GM12878 (cell line): ENCODE measurements at regions not wholly inside any gene's neighbourhood (a gene's known extent, or its start where the extent isn't known, plus 50 kb on each side); places are given as distances from the start of the nearest gene placed in this dataset.

Experiments used
- ATAC-seq: fragments of 200-7000 bp; cut with Tn5 transposase; 3 replicates; pipeline ENCODE4 v1.9.1; 2020; ENCODE audit warnings: mild to moderate bottlenecking, moderate library complexity
- BruUV-seq: library from RNA; stranded (reverse); fragments of 400-500 nt; replicated peaks from 2 replicates; lab custom pipeline; 2021; lab: Mats Ljungman, UMichigan
- CTCF ChIA-PET: fragments of 300-600 bp; sonication (Branson Sonifier 250); formaldehyde crosslinking; extraction: SDS; loops from one replicate; lab custom pipeline; 2021; ENCODE audit warnings: inconsistent platforms; lab: Yijun Ruan, JAX
- POLR2A ChIA-PET: fragments of 350-600 bp; formaldehyde crosslinking; extraction: SDS; loops from one replicate; lab custom pipeline; 2021; ENCODE audit warnings: inconsistent platforms; lab: Charles Lee
- RAD21 ChIA-PET: fragments of 300-600 bp; sonication (Branson Sonifier 250); formaldehyde crosslinking; loops from one replicate; lab custom pipeline; 2023; ENCODE audit warnings: antibody characterized with exemption; ENCODE audit not compliant: unreplicated experiment; lab: Charles Lee
- SMC1A ChIA-PET: fragments of 300-600 bp; sonication (Branson Sonifier 250); formaldehyde crosslinking; loops from one replicate; lab custom pipeline; 2023; ENCODE audit not compliant: unreplicated experiment, uncharacterized antibody; lab: Charles Lee
- DNase-seq: peaks from one replicate; pipeline ENCODE4 v3.0.0-alpha.2; 2011; ENCODE audit warnings: low read depth, low spot score
- FAIRE-seq: peaks from 3 replicates; lab custom pipeline; 2011; peaks lifted over from hg19 to GRCh38; lab: Jason Lieb, UNC
- H2AFZ ChIP-seq: 2 replicates; pipeline ENCODE4 v1.6.0; 2011; ENCODE audit warnings: low read depth, low read length, control low read depth; ENCODE audit not compliant: control insufficient read depth
- H3K27ac ChIP-seq: 2 replicates; pipeline ENCODE4 v1.5.1; 2011; ENCODE audit warnings: control low read depth; ENCODE audit not compliant: control insufficient read depth, insufficient read depth
- H3K27me3 ChIP-seq, 2 experiments: replicated peaks in 1 of 2; 2 replicates each; pipeline versions ENCODE4 v1.6.0 to v1.6.1; 2011; ENCODE audit warnings: low read length in 1 of 2; ENCODE audit not compliant: control insufficient read depth in 2 of 2, insufficient read depth in 2 of 2
- H3K36me3 ChIP-seq, 2 experiments: 2 replicates each; pipeline ENCODE4 v1.5.1; 2011; ENCODE audit warnings: low read length in 1 of 2; ENCODE audit not compliant: control insufficient read depth in 2 of 2, insufficient read depth in 2 of 2
- H3K4me1 ChIP-seq: 2 replicates; pipeline ENCODE4 v1.6.1; 2011; ENCODE audit warnings: mild to moderate bottlenecking, low read length, moderate library complexity, mixed read lengths; ENCODE audit not compliant: control insufficient read depth, insufficient read depth
- H3K4me2 ChIP-seq: 2 replicates; pipeline ENCODE4 v1.6.0; 2011; ENCODE audit warnings: control low read depth; ENCODE audit not compliant: control insufficient read depth, insufficient read depth
- H3K4me3 ChIP-seq: fragments of 200-600 bp; sonication (generic); 2 replicates; pipeline ENCODE4 v1.5.1; 2016
- H3K79me2 ChIP-seq: 2 replicates; pipeline ENCODE4 v1.6.0; 2011; ENCODE audit warnings: low read length; ENCODE audit not compliant: control insufficient read depth, insufficient read depth
- H3K9ac ChIP-seq: 2 replicates; pipeline ENCODE4 v1.8.0; 2011; ENCODE audit warnings: low read length, control low read depth, mixed read lengths; ENCODE audit not compliant: control insufficient read depth, insufficient read depth
- H3K9me3 ChIP-seq: replicated peaks from 3 replicates; pipeline ENCODE4 v1.5.1; 2011; ENCODE audit warnings: mild to moderate bottlenecking, low read length; ENCODE audit not compliant: control insufficient read depth, insufficient read depth
- H4K20me1 ChIP-seq: 2 replicates; pipeline ENCODE4 v1.6.0; 2011; ENCODE audit not compliant: control insufficient read depth, insufficient read depth
- CEBPB ChIP-seq, 2 experiments: fragments of 150-350 bp in 1 of 2; IDR thresholded peaks; 2 replicates each; pipeline ENCODE4 v1.6.1; 2012 to 2014; ENCODE audit warnings: low read depth in 2 of 2, low read length in 2 of 2, borderline replicate concordance in 1 of 2, inconsistent platforms in 1 of 2
- EP300 ChIP-seq, 2 experiments: fragments of 150-350 bp in 1 of 2; IDR thresholded peaks; 2 replicates each; pipeline ENCODE4 v1.6.1; 2011 to 2012; ENCODE audit warnings: low read depth in 2 of 2, low read length in 2 of 2, borderline replicate concordance in 1 of 2, improper control_type of control experiment in 1 of 2, inconsistent platforms in 1 of 2; ENCODE audit not compliant: control insufficient read depth in 1 of 2
- FOXK2 ChIP-seq: fragments of 450-650 bp; IDR thresholded peaks from 2 replicates; pipeline ENCODE4 v1.6.1; 2017; ENCODE audit warnings: mild to moderate bottlenecking, moderate library complexity
- MTA2 ChIP-seq: fragments of 450-650 bp; IDR thresholded peaks from 2 replicates; pipeline ENCODE4 v1.6.1; 2016; ENCODE audit warnings: low read depth, mild to moderate bottlenecking, moderate library complexity
- TCF12 ChIP-seq: IDR thresholded peaks from 2 replicates; pipeline ENCODE4 v1.6.1; 2011; ENCODE audit warnings: low read depth, mild to moderate bottlenecking, low read length
- ZNF207 ChIP-seq: fragments of 450-650 bp; IDR thresholded peaks from 2 replicates; pipeline ENCODE4 v1.6.1; 2014; ENCODE audit warnings: antibody characterized with exemption, mild to moderate bottlenecking, borderline replicate concordance
- WGBS: methylation state at CpG from one replicate; pipeline ENCODE4 v1.1.6; 2016; ENCODE audit warnings: low lambda C conversion rate; ENCODE audit not compliant: insufficient replicate concordance, insufficient coverage; ENCODE audit errors: missing lambda C conversion rate; 5-methylcytosine and 5-hydroxymethylcytosine counted together
- in situ Hi-C: fragments of 300-500 bp; cut with MboI; formaldehyde crosslinking; loops from 9 replicates; pipeline ENCODE4 v1.14.3; 2018; ENCODE audit warnings: mixed read lengths
- intact Hi-C: fragments of 100-400 bp; cut with micrococcal nuclease; formaldehyde crosslinking; loops from one replicate; pipeline ENCODE4 v1.14.2; 2022; ENCODE audit not compliant: unreplicated experiment
- TF ChIP-seq, protein P1 (sequence below): fragments of 450-650 bp; IDR thresholded peaks from 2 replicates; pipeline ENCODE4 v1.6.1; 2017; ENCODE audit warnings: borderline replicate concordance
- TF ChIP-seq, protein P2 (sequence below): IDR thresholded peaks from 2 replicates; pipeline ENCODE4 v1.6.1; 2012; ENCODE audit warnings: low read depth, low read length, improper control_type of control experiment
- TF ChIP-seq, protein P3 (sequence below): IDR thresholded peaks from 2 replicates; pipeline ENCODE4 v1.6.1; 2012; ENCODE audit warnings: mild to moderate bottlenecking, low read depth, low read length
- TF ChIP-seq, protein P4 (sequence below): fragments of 450-650 bp; IDR thresholded peaks from 2 replicates; pipeline ENCODE4 v1.6.1; 2014; ENCODE audit warnings: mild to moderate bottlenecking

DNA sequence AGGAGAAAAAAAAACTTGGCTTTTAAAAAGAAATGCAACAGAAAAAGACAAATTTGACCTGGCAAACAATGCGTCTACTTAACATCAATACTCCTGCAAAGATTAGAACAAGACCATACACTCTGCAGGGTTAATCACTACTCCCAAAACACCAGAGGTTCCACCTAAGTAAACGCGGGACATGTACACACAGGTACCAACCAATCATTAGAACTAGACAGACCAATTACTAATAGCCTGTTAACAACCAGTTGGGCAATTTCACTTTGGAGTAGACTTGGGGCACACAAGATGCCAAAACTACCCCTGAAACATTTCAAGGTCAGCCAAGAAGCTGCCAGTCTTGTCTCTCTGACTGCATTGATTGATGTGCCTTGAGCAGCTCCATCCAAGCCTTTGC, 125.8 kb downstream of the RRAGC start:
- H3K4me3 ChIP-seq = no peak overlapping the region
- no peak overlapping the region for H2AFZ ChIP-seq
- ChIA-PET CTCF (interaction anchor here (0.9 kb wide), 1 partner anchor 9 kb away, joined by 3 read pairs; no protein-coding TSS in a partner anchor), SMC1A (interaction anchor here (0.7 kb wide), 1 partner anchor 86 kb away, joined by 3 read pairs; no protein-coding TSS in a partner anchor)
- peaks cover 0 to 5% of the 10 kb centered on the region in 2 experiments; a peak in 3 of 4 replicates for H3K27me3 ChIP-seq
- intact Hi-C loops = no loop called here
- no peak overlapping the region for H3K4me2 ChIP-seq
- H4K20me1 ChIP-seq = 0 out of 2 replicates have a peak, but pooled peaks cover 4% of the 10 kb centered on the region
- BruUV-seq = no TSS peak
- H3K9ac ChIP-seq = no peak overlapping the region
- no peaks in the 10 kb centered on the region for H3K36me3 ChIP-seq
- in situ Hi-C loops = no loop called here
- H3K27ac ChIP-seq = no peak overlapping the region
- 71% methylated on average over 3 of the region's 3 CpGs for WGBS
- no peak for DNase-seq
- no peak for FAIRE-seq
- no peaks in the 10 kb centered on the region for H3K4me1 ChIP-seq
- H3K79me2 ChIP-seq = no peaks in the 10 kb centered on the region
- TF ChIP-seq TCF12 (no peak), FOXK2 (no peak), CEBPB (IDR thresholded peaks at IDR 0.05; ENCODE audit: borderline replicate concordance in 1 of 2, low read depth in 2 of 2, low read length in 2 of 2) (no peak), EP300 (IDR thresholded peaks at IDR 0.05; ENCODE audit: borderline replicate concordance in 1 of 2, control insufficient read depth in 1 of 2, low read depth in 2 of 2, low read length in 2 of 2) (no peak), MTA2 (no peak), ZNF207 (no peak)
- TF ChIP-seq, protein P1, sequence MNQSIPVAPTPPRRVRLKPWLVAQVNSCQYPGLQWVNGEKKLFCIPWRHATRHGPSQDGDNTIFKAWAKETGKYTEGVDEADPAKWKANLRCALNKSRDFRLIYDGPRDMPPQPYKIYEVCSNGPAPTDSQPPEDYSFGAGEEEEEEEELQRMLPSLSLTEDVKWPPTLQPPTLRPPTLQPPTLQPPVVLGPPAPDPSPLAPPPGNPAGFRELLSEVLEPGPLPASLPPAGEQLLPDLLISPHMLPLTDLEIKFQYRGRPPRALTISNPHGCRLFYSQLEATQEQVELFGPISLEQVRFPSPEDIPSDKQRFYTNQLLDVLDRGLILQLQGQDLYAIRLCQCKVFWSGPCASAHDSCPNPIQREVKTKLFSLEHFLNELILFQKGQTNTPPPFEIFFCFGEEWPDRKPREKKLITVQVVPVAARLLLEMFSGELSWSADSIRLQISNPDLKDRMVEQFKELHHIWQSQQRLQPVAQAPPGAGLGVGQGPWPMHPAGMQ = no peak
- TF ChIP-seq, protein P2, sequence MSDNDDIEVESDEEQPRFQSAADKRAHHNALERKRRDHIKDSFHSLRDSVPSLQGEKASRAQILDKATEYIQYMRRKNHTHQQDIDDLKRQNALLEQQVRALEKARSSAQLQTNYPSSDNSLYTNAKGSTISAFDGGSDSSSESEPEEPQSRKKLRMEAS = no peak
- TF ChIP-seq, protein P3, sequence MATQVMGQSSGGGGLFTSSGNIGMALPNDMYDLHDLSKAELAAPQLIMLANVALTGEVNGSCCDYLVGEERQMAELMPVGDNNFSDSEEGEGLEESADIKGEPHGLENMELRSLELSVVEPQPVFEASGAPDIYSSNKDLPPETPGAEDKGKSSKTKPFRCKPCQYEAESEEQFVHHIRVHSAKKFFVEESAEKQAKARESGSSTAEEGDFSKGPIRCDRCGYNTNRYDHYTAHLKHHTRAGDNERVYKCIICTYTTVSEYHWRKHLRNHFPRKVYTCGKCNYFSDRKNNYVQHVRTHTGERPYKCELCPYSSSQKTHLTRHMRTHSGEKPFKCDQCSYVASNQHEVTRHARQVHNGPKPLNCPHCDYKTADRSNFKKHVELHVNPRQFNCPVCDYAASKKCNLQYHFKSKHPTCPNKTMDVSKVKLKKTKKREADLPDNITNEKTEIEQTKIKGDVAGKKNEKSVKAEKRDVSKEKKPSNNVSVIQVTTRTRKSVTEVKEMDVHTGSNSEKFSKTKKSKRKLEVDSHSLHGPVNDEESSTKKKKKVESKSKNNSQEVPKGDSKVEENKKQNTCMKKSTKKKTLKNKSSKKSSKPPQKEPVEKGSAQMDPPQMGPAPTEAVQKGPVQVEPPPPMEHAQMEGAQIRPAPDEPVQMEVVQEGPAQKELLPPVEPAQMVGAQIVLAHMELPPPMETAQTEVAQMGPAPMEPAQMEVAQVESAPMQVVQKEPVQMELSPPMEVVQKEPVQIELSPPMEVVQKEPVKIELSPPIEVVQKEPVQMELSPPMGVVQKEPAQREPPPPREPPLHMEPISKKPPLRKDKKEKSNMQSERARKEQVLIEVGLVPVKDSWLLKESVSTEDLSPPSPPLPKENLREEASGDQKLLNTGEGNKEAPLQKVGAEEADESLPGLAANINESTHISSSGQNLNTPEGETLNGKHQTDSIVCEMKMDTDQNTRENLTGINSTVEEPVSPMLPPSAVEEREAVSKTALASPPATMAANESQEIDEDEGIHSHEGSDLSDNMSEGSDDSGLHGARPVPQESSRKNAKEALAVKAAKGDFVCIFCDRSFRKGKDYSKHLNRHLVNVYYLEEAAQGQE = no peak
- TF ChIP-seq, protein P4, sequence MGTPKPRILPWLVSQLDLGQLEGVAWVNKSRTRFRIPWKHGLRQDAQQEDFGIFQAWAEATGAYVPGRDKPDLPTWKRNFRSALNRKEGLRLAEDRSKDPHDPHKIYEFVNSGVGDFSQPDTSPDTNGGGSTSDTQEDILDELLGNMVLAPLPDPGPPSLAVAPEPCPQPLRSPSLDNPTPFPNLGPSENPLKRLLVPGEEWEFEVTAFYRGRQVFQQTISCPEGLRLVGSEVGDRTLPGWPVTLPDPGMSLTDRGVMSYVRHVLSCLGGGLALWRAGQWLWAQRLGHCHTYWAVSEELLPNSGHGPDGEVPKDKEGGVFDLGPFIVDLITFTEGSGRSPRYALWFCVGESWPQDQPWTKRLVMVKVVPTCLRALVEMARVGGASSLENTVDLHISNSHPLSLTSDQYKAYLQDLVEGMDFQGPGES = no peak
- TF ChIP-seq, all 136 proteins: peak for 0
- H3K9me3 ChIP-seq = no peaks in the 10 kb centered on the region
- ATAC-seq = no peak
- RAD21 ChIA-PET = no interaction called here
- POLR2A ChIA-PET = no interaction called here
